ENCODE measurements at regions not wholly inside any gene's neighbourhood (a gene's known extent, or its start where the extent isn't known, plus 50 kb on each side); places are given as distances from the start of the nearest gene placed in this dataset.

- DNase-seq (ENCODE audit: extremely low read depth in 1 of 2, low read depth in 1 of 2), result no peak
Observed at GRCh38 chr16:86387468-86388440, 122.6 kb upstream of the FOXF1 start.

GRCh38 chr16:86388976-86389375, 121.4 kb upstream of the FOXF1 start:
- DNase-seq (ENCODE audit: extremely low read depth in 1 of 2, low read depth in 1 of 2), result no peak

- no peak for DNase-seq (ENCODE audit: extremely low read depth in 1 of 2, low read depth in 1 of 2)
Observed at GRCh38 chr16:86389566-86390328, 120.6 kb upstream of the FOXF1 start.

- DNase-seq (ENCODE audit: extremely low read depth in 1 of 2, low read depth in 1 of 2), result no peak
Observed at GRCh38 chr16:86390335-86390734, 120.0 kb upstream of the FOXF1 start.

GRCh38 chr16:86391486-86391885, 118.8 kb upstream of the FOXF1 start:
- DNase-seq (ENCODE audit: extremely low read depth in 1 of 2, low read depth in 1 of 2), result no peak

GRCh38 chr16:86391984-86392383, 118.3 kb upstream of the FOXF1 start:
- no peak for DNase-seq (ENCODE audit: extremely low read depth in 1 of 2, low read depth in 1 of 2)

GRCh38 chr16:86392436-86393152, 117.7 kb upstream of the FOXF1 start:
- no peak for DNase-seq (ENCODE audit: extremely low read depth in 1 of 2, low read depth in 1 of 2)

GRCh38 chr16:86393907-86394626, 116.3 kb upstream of the FOXF1 start:
- DNase-seq (ENCODE audit: extremely low read depth in 1 of 2, low read depth in 1 of 2), result no peak

- DNase-seq (ENCODE audit: extremely low read depth in 1 of 2, low read depth in 1 of 2), result no peak
Observed at GRCh38 chr16:86395477-86395876, 114.8 kb upstream of the FOXF1 start.

- no peak for DNase-seq (ENCODE audit: extremely low read depth in 1 of 2, low read depth in 1 of 2)
Observed at GRCh38 chr16:86396422-86396821, 113.9 kb upstream of the FOXF1 start.

- no peak for DNase-seq (ENCODE audit: extremely low read depth in 1 of 2, low read depth in 1 of 2)
Observed at GRCh38 chr16:86396901-86397311, 113.4 kb upstream of the FOXF1 start.

- DNase-seq (ENCODE audit: extremely low read depth in 1 of 2, low read depth in 1 of 2), result no peak
Observed at GRCh38 chr16:86398201-86398600, 112.1 kb upstream of the FOXF1 start.

- no peak for DNase-seq (ENCODE audit: extremely low read depth in 1 of 2, low read depth in 1 of 2)
Observed at GRCh38 chr16:86398622-86399021, 111.7 kb upstream of the FOXF1 start.

GRCh38 chr16:86401126-86401525, 109.2 kb upstream of the FOXF1 start:
- no peak for DNase-seq (ENCODE audit: extremely low read depth in 1 of 2, low read depth in 1 of 2)

- no peak for DNase-seq (ENCODE audit: extremely low read depth in 1 of 2, low read depth in 1 of 2)
Observed at GRCh38 chr16:86403085-86403484, 107.2 kb upstream of the FOXF1 start.

GRCh38 chr16:86403541-86404163, 106.7 kb upstream of the FOXF1 start:
- DNase-seq (ENCODE audit: extremely low read depth in 1 of 2, low read depth in 1 of 2), result no peak

GRCh38 chr16:86404678-86405077, 105.6 kb upstream of the FOXF1 start:
- no peak for DNase-seq (ENCODE audit: extremely low read depth in 1 of 2, low read depth in 1 of 2)

GRCh38 chr16:86405319-86405718, 105.0 kb upstream of the FOXF1 start:
- DNase-seq (ENCODE audit: extremely low read depth in 1 of 2, low read depth in 1 of 2), result no peak

- no peak for DNase-seq (ENCODE audit: extremely low read depth in 1 of 2, low read depth in 1 of 2)
Observed at GRCh38 chr16:86406056-86406455, 104.3 kb upstream of the FOXF1 start.

GRCh38 chr16:86408685-86409084, 101.6 kb upstream of the FOXF1 start:
- no peak for DNase-seq (ENCODE audit: extremely low read depth in 1 of 2, low read depth in 1 of 2)
